NCI-H187 treated with DMSO at 0.1 percent for 48 hours (cell line): ENCODE measurements at regions not wholly inside any gene's neighbourhood (a gene's known extent, or its start where the extent isn't known, plus 50 kb on each side); places are given as distances from the start of the nearest gene placed in this dataset.
"Not testable (repeated sequence)": the region's sequence is repeated elsewhere in the genome, so short reads cannot be mapped to it uniquely, and the experiment has no call there.

Source experiments
- DNase-seq: peaks from one replicate; lab custom pipeline; 2025; lab: John Stamatoyannopoulos, UW

- no peak for DNase-seq
Measured at GRCh38 chr5:135157421-135158313, 123.6 kb upstream of the PITX1 start.

- DNase-seq: no peak
Measured at GRCh38 chr5:135156715-135157404, 122.8 kb upstream of the PITX1 start.

DNA sequence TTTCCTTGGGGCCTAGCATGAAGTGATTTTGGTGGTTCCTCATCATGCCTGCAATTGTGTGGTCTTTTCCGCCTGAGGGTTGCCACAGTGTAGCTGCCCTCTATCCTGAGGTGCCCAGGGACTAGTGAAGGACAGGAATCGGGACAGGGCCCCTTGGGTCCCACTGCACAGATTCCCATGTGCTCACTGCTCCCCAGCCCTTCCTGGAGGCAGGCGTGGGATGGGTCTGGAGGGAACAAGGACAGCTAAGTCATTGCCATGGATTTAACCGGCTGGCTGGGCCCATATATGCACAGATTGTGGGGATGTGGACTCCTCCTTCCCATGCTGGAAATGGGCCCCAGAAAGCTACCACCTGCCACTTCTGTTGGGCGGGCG lies 122.3 kb upstream of the PITX1 start:
- DNase-seq: no peak

DNA sequence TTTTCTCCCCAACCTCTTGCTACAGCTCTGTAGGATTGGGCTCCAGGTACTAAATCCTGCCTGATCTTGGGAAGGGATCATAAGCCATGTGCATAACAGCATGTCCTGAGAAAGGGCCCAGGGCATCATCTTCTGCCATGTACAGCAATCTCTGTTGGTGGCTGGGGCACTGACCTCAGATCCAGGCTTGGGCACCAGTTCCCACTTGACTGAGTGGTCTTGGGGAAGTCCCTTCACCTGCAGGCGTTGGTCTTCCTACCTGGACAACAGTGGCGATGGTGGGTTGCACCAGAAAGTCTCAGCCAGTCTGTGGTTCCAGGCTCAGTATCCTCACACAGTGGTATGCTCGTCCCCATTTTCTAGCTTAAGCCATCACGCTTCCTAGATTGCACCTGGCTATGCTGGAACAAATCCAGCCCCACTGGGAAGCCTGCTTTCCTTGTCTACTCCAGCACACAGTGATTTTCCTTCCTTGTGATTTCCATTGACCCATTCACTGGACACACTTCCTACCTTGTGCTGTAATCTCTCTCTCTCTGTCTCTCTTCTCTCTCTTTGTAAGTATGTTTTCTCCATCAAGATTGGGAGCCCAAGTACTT lies 121.7 kb upstream of the PITX1 start:
- no peak for DNase-seq

GRCh38 chr5:135154961-135155360 lies 120.9 kb upstream of the PITX1 start:
- DNase-seq: no peak

- no peak for DNase-seq
Measured at GRCh38 chr5:135154197-135154596, 120.2 kb upstream of the PITX1 start.

DNA sequence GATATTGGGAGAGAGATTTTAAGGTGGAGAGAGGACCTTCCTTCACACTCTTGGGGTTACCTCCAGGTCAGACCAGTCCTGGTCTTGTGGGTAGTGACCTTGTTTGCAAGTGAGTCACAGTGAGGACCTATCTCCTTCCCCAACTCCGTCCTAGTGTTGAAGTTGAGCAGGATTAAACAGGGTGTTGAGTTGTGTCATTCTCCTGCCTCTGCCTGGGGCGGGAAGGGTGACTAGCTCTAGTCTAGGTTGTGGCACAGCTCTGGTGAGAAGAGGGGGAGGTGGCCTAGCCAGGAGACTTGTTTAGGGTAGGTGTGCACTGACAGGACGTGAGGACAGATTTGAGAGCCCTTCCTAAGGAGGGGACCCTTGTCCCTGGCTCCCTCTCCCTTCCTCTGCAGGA lies 119.6 kb upstream of the PITX1 start:
- no peak for DNase-seq

GRCh38 chr5:135153259-135153658 lies 119.2 kb upstream of the PITX1 start:
- no peak for DNase-seq

DNA sequence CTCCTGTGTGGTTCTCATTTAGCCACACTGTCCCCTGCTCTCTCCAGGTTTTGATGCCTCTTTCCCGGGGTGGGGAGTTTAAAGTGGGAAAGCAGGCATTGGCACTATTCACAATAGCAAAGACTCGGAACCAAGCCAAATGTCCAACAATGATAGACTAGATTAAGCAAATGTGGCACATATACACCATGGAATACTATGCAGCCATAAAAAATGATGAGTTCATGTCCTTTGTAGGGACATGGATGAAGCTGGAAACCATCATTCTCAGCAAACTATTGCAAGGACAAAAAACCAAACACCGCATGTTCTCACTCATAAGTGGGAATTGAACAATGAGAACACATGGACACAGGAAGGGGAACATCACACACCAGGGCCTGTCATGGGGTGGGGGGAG lies 117.6 kb upstream of the PITX1 start:
- not testable (repeated sequence) for DNase-seq

DNA sequence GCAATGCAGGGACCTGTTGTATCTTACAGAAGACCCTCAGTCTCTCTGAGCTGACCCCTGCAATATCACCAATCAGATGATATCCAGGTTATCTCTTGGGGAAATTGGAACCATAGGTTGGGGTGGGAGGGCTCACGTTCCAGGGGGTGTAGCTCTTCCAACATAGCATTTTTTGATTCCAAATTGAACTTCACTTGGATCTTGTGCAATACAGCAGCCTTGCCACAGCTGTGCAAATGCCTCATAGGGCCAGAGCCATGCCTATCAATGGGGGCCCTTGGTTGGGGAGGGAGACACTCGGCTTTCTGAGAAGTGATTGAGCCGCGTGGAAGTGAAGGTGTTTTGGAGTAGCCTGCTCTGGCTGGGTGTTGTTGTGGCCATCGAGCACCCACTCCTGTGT lies 117.2 kb upstream of the PITX1 start:
- no peak for DNase-seq

DNA sequence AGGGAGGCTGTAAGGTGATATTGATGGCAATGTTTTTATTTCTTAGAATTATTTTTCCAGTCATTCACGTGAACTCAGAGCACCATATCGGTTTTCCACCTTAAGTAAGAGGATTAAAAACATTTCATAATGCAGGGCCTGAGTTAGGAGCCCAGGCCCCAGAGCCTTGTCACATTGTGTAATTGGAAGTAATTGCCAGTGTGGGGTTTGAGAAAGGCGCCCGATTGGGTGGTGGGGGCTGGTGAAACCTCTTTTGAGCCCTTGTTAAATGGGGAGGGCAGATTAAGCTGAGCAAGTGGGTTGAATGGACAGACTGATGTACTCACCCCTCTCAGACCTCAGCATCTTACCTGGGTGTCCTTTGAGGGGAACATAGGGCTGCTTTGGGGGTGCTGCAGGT lies 116.7 kb upstream of the PITX1 start:
- no peak for DNase-seq

- DNase-seq: no peak
Measured at GRCh38 chr5:135149956-135150723, 116.1 kb upstream of the PITX1 start.

GRCh38 chr5:135149229-135149955 lies 115.4 kb upstream of the PITX1 start:
- no peak for DNase-seq

- no peak for DNase-seq
Measured at GRCh38 chr5:135147294-135148090, 113.5 kb upstream of the PITX1 start.

DNA sequence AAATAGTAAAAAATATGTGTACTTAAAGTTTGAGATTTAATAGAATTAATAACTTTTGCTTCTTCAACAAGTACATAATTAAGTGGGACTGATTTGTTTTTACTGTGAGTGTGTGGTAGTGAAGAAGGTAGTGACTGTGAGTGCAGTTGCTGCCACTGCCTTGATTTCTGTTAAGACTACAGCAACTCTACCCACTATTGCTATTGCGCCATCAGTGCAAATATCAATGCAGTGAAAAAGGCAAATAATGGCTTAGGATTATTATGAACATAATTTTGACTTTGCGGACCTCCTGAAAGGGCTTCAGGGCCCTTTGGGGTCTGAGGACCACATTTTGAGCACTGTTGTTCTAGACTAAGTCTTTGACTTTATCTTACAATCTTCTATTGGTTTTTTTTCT lies 112.0 kb upstream of the PITX1 start:
- no peak for DNase-seq

- DNase-seq: not testable (repeated sequence)
Measured at GRCh38 chr5:135143682-135144081, 109.7 kb upstream of the PITX1 start.

DNA sequence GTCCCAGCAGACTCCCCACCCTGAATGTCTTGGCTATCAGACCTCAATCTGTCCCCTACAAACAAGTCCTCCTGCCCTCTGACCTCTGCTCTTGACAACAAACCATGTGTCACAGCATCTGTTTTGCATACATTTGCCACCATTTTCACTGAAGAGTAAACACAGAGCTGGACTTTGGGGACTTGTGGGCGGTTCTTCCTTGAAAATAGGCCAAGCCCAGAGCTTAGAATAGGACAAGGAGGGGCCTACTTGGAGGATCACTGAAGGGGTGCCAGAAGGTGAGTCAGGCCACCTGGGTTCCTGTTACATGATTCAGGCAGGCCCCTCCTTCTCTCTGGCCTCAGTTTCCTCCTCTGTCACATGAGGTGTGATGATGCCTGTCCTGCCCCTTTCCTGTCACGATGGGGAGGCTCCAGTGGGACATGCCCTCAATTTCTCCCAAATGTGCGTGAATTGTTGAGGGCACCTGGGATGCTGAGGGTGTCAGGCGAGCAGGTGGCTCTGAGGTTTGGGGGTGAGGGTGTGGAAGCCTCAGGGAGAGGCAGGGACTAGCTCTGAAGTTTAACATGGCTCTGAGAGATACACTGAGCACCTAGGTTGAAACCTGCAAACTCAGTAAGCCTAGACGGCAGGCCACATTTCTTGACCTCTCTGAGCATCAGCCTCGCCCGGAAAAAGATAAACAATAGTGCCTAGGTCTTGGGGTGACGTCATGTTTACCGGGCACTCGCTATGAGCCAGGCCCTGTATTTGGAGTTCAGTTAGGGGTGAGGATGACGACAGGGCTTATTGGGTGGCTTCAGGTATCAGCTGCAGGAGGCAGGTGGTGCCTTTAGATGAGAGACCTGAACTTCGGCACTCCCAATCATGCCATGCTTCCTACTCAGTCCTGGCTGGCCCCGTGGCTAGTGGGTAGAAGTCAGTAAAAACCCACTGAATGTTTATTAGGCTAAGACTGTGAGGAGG lies 107.6 kb upstream of the PITX1 start:
- DNase-seq: no peak

DNA sequence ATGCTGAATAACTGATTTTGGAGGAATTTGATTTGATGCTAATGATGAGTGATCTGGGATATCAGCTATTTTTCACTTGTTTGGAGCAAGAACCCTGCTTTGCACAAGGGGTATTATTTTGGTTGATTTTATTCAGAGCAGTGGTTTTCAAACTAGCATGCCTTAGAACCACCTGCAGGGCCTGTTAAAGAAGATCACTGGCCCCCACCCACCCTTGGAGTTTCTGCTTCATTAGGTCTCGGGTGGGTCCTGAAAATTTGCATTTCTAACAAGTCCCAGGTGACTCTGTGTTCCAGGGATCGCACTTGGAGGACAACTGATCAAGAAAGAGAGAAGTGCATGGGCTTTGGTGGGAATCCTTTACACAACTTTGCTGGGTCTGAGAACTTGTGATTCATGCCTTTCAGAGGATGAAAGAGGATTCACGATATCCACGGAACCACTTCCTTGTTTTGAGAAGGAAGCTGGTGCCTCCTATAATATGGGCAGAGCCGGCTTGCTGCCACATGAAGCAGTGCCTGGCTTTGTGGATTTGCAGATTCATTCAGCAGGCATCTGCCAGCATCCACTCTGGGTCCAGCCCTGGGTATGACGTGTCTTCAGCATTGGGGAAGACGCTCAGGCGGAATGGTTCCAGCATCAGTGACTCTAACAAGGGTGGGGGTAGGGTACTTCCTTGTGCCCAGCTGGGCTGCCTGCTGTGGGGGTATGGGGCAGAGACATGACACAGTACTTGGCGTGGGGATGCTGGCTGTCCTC lies 106.6 kb upstream of the PITX1 start:
- no peak for DNase-seq
